NCI-H1436 (cell line): ENCODE measurements at regions not wholly inside any gene's neighbourhood (a gene's known extent, or its start where the extent isn't known, plus 50 kb on each side); places are given as distances from the start of the nearest gene placed in this dataset.
"Not testable (repeated sequence)": the region's sequence is repeated elsewhere in the genome, so short reads cannot be mapped to it uniquely, and the experiment has no call there.

Experiments used
- DNase-seq: peaks from one replicate; lab custom pipeline; 2025; lab: John Stamatoyannopoulos, UW

DNA sequence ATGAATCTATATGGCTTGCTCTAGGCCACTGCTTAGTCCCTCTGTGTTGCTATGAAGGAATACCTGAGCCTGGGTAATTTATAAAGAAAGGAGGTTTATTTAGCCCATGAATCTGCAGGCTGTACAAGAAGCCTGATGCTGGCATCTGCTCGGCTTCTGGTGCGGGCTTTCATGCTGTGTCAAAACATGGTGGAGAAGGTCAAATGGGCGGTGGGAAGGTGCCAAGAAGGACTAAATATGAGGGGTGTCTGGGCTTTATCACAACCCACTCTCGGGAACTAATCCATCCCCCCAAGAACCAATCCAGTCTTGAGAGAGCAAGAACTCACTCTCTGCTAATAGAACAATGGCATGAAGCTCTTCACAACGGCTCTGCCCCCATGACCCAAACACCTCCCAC is 481.6 kb downstream of the EIPR1 start:
- DNase-seq = no peak

- DNase-seq = not testable (repeated sequence)
Measured at GRCh38 chr2:2894011-2894410, 483.6 kb downstream of the EIPR1 start.

DNA sequence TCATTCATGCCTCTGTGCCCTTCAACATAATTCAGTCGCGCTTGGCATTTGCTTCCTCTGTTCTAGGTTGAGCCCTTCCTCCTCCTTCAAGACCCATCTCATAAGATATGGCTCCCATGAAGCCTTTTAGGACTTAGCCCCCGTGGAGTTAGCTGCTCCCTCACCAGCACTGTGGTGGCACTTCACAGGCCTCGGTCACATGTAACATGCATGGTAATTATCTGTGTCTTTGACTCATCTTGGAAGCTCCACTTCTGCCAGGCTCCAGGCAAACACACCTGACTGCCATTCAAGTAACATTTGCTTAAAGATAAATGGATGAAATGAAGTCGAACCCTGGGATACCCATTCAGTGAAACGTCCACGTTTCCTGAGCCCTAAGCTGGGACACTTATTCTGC is 484.7 kb downstream of the EIPR1 start:
- no peak for DNase-seq

DNA sequence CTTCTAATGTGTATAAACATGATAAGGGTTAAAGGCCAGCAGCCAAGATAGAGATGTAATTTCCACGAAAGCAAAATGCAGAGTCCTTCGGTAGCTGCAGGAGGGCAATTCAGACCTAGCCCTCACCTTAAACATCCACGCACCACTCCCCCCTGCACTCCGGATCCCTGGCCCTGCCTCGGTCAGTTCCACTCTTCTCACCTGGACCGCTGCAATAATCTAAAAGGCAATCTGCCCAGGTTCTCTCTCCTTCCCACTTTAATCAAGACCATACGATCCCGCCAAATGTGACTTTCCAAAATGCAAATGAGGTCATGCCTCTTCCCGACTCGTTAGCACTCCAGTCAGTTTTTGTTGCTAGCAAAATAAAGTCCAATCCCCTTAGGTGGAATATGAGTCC is 485.2 kb downstream of the EIPR1 start:
- DNase-seq = no peak

- no peak for DNase-seq
Measured at GRCh38 chr2:2890901-2891300, 486.7 kb downstream of the EIPR1 start.

GRCh38 chr2:2890246-2890645 is 487.4 kb downstream of the EIPR1 start:
- no peak for DNase-seq

DNA sequence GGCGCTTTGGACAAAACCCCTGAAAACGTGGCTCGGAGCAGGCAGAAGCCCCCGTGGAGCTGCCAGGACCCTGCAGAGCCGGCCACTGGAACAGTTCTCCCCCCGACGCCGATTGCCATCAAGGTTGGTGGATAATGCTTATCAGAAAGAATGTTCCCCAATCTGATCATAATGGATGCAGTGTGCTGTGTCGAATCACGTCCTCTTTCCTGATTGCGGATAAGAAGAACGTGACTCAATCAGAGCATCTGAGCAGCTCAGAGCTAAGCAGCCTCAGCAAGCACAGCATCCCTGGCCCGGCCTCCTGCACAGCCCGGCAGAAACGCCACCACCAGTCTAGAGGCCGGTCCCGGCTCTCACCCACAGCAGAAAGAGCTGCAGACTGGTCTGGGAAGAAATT is 488.0 kb downstream of the EIPR1 start:
- DNase-seq = no peak

- DNase-seq = no peak
Measured at GRCh38 chr2:2889141-2889540, 488.5 kb downstream of the EIPR1 start.

- DNase-seq = no peak
Measured at GRCh38 chr2:2887772-2888387, 489.7 kb downstream of the EIPR1 start.

GRCh38 chr2:2886922-2887321 is 490.7 kb downstream of the EIPR1 start:
- no peak for DNase-seq

DNA sequence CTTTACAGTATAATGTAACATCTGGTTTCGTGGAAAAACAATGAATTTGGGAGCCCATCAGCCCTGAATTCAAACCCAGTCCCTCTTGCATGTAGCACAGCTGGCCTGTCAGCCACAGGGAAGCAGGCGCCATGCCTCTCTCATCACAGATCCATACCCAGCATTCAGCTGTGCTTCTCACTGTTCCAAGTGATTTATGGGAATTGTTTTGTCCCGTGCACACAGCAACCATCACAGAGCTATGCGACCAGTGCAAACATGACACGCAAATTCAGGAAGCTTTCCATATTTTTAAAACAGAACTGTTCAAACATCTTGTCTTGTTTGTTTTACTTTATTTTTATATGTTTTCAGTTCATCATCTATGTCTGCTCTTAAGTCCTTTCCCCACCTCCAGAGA is 496.1 kb downstream of the EIPR1 start:
- no peak for DNase-seq

- no peak for DNase-seq
Measured at GRCh38 chr2:2880938-2881337, 496.7 kb downstream of the EIPR1 start.

DNA sequence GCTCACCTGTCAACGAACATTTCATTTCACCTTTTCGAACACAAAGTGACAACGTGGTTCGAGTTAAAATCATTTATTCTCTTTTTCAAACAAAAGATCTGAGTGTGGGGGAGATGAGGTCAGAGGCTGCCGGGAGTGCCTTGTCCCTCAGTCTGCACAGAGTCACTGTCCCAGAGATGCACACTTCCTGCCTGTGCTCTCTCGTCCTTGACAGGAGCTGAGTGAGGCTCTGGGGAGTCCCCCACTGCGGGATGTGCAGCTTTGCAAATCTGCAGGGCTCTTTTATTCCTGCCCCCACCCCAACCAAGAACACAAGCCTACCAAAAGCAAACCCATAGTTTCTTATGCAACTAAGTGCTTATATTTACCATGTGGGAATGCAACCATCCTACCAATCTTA is 497.8 kb downstream of the EIPR1 start:
- no peak for DNase-seq

DNA sequence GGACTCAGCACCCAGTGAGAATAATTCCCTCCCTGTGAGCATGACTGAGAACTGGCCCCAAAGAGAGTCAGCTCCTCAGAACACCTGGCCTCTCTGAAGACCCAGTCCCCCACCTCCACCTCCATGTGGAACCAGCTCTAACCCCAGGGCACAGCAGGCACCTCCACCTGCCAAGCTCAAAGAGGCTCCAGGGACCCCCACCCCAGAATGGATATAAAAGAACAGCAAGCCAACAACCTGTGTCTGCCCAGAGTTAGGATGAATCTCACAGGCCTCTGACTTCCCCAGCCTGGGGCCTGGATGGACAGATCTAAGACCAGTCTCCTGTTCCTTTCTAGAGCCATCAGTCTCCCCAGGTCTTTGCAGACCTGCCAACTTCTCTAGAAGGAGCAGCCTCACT is 498.5 kb downstream of the EIPR1 start:
- DNase-seq = no peak

DNA sequence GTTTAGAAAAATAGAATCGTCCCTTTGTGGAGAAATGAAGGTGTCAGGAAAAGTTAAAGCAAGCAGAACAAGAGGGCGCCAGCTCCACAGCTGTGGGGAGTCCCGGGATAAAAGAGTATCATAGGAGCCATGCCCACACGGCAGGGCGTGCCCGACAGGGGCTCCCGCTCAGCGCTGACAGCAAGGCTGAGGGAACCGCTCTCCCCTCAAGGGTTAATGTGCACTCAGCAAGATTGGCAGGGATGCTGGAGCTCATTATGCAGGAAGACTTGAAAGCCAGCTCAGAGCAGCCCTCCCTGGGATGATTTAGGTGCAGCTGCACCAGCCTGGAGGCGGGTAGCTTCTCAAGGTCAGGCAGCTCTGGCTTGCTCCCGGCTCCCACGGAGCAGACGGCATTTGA is 500.2 kb downstream of the EIPR1 start:
- DNase-seq = no peak

DNA sequence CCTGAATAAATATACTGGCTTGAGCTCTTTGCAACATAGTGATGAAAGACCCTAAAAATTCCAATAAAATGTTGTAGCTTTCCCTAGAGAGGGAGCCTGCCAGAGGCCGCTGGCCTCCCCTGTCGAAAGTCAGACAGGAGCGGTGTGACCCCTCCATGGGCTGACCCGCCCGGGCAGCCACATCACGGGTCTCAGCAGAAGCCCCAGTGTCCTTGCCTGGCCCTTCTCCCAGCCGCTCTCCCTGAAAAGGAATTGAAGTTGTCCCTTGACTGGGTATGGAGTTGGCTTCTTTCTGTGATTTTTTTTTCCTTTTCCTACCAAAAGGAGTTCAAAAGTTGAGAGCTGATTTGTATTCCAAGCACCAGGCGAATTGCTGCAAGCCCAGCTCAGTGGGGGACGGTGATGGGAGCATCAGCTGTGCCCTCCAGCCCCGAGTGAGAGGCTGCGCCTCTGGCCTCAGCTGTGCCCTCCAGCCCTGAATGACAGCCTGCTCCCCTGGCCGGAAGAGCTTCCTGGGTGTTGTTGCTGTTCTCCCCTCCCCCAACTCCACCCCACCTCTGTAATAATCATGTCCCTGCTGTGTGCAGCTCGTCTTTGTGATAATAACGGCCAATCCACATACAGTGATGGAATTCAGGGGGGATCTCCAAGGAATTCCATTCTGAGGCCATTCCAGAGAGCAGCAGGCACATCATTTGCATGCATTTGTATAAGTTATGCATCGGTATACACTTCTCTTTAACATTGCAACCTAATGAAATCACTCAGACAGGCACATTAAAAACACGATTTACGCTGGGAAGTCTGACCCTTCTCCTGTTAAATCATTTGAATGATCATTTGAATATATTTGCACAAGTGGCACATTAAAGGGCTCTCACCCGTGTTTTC is 501.0 kb downstream of the EIPR1 start:
- no peak for DNase-seq

GRCh38 chr2:2875831-2876230 is 501.8 kb downstream of the EIPR1 start:
- DNase-seq = no peak

- DNase-seq = no peak
Measured at GRCh38 chr2:2875296-2875695, 502.3 kb downstream of the EIPR1 start.

DNA sequence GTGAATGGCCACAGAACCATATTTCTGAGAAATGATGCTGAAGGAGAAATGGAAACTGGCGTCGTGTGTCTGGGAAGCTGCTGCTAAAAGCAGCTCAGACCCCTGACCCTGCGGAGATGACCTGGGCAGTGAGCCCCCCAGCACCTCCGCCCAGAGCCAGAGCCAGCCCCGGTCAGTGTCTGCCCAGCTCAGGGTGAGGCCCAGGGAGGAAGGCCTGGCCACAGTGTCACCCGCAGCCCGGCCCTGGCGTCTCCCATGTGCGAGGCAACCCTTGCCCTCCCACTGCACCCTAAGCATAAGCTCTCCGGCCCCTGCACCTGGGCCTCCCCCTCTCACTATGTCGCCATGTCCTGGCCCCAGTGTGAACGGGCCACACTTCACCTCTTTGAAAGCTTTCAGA is 502.8 kb downstream of the EIPR1 start:
- no peak for DNase-seq

- DNase-seq = no peak
Measured at GRCh38 chr2:2874341-2874740, 503.3 kb downstream of the EIPR1 start.

DNA sequence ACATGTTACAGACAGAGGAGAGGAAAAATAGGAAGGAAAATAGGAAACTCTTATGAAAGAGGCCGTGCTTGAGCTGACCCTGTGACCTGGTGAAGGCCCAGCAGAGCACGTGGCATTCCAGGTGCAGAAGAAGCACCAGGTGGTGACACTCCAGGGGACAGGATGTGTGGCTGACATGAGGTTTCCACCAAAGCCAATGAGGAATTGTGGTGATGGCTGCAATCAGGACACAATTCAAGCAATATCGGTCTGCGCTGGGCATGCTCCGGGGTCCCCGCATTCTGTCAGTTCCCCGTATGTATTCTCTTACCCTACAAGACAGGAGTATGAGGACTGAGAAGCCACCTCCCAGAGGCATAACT is 504.2 kb downstream of the EIPR1 start:
- no peak for DNase-seq

DNA sequence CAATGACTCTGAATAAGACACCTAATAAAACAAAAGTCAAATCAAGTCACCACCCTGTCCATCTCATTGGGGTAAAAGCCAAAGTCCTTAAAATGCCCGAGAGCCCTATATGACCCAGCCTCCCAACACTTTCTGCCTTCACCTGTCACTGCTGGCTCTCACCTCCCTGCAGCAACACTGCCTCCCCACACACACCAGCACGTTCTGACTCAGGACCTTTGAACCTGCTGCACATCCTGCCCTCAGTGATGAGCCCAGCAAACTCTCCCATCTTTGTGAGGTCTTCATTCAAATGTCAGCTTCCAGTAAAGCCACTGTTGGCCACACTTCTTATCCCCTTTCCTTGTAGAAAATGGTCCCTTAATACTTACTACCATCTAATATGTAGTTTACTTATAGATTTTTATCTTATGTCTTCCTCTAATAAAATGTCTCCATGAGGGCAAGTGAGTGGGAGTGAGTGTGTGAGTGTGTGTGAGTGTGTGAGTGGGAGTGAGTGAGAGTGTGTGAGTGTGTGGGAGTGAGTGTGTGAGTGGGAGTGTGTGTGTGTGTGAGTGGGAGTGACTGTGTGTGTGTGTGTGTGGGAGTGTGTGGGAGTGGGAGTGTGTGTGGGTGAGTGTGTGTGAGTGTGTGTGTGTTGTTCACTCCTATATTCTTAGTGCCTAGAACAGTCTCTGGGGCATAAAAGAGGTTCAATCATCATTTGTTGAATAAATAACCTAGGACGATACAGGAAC is 504.7 kb downstream of the EIPR1 start:
- no peak for DNase-seq

DNA sequence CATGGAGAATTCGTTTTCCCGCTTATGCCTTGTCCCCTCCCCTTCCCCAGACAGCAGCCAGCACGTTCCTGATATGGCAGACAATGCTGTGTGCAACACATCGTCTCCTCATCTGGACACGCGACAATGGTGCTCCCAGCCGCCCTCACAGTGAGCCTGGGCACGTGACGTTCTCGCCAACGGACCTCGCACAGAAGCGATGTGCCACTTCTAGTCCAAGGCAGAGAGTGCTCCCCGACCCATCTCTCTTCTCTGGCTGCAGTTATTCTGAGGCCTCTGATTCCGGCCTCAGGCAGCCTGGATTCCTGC is 505.4 kb downstream of the EIPR1 start:
- DNase-seq = no peak
